Mesenchymal stem cell (in vitro differentiated cells and primary cell): ENCODE measurements at regions not wholly inside any gene's neighbourhood (a gene's known extent, or its start where the extent isn't known, plus 50 kb on each side); places are given as distances from the start of the nearest gene placed in this dataset.

Experiments used
- DNase-seq: peaks from one replicate; pipeline ENCODE4 v3.0.0-alpha.2; 2013
- H2AFZ ChIP-seq: one replicate; pipeline ENCODE4 v1.6.1; 2013; ENCODE audit warnings: low read depth, mild to moderate bottlenecking, control low read depth, inconsistent platforms, low read length, moderate library complexity
- H2AK5ac ChIP-seq: 2 replicates; pipeline ENCODE4 v1.6.1; 2013; ENCODE audit warnings: low read length, moderate library complexity, mild to moderate bottlenecking, inconsistent platforms; ENCODE audit not compliant: severe bottlenecking
- H2BK120ac ChIP-seq: one replicate; pipeline ENCODE4 v1.6.1; 2013; ENCODE audit warnings: low read depth, mild to moderate bottlenecking, inconsistent platforms, low read length, moderate library complexity
- H2BK12ac ChIP-seq, 2 experiments: one replicate each; pipeline ENCODE4 v1.6.1; 2013; ENCODE audit warnings: inconsistent platforms in 2 of 2, low read length in 2 of 2, mild to moderate bottlenecking in 2 of 2, moderate library complexity in 2 of 2, control low read depth in 1 of 2
- H2BK15ac ChIP-seq: one replicate; pipeline ENCODE4 v1.6.1; 2013; ENCODE audit warnings: mild to moderate bottlenecking, low read depth, inconsistent platforms; ENCODE audit not compliant: poor library complexity, severe bottlenecking
- H2BK5ac ChIP-seq: 2 replicates; pipeline ENCODE4 v1.6.1; 2013; ENCODE audit warnings: low read depth, mild to moderate bottlenecking, low read length, control low read depth, inconsistent platforms; ENCODE audit not compliant: poor library complexity, severe bottlenecking
- H3K14ac ChIP-seq, 2 experiments: one replicate each; pipeline ENCODE4 v1.6.1; 2013; ENCODE audit warnings: inconsistent platforms in 2 of 2, low read length in 2 of 2, control low read depth in 1 of 2, mild to moderate bottlenecking in 1 of 2, moderate library complexity in 1 of 2
- H3K18ac ChIP-seq, 2 experiments: one replicate each; pipeline ENCODE4 v1.6.1; 2013; ENCODE audit warnings: inconsistent platforms in 2 of 2, low read length in 2 of 2, control low read depth in 1 of 2, low read depth in 1 of 2, mild to moderate bottlenecking in 1 of 2
- H3K23ac ChIP-seq, 2 experiments: one replicate each; pipeline ENCODE4 v1.6.1; 2013; ENCODE audit warnings: inconsistent platforms in 2 of 2, low read length in 2 of 2, mild to moderate bottlenecking in 2 of 2, moderate library complexity in 2 of 2, control low read depth in 1 of 2
- H3K27ac ChIP-seq: 2 replicates; pipeline ENCODE4 v1.5.1; 2013; ENCODE audit warnings: mild to moderate bottlenecking, moderate library complexity, low read length, control low read depth, inconsistent platforms; ENCODE audit not compliant: poor library complexity, severe bottlenecking
- H3K27me3 ChIP-seq, 2 experiments: 2 replicates each; pipeline versions ENCODE4 v1.6.1 to v1.7.0; 2013; ENCODE audit warnings: low read length in 2 of 2, mild to moderate bottlenecking in 2 of 2, moderate library complexity in 2 of 2, control low read depth in 1 of 2, inconsistent platforms in 1 of 2; ENCODE audit not compliant: control insufficient read depth in 1 of 2, insufficient read depth in 1 of 2
- H3K36me3 ChIP-seq, 2 experiments: 2 replicates each; pipeline versions ENCODE4 v1.6.1 to v1.7.0; 2013; ENCODE audit warnings: low read length in 2 of 2, control low read depth in 1 of 2, inconsistent platforms in 1 of 2, low read depth in 1 of 2, mild to moderate bottlenecking in 1 of 2; ENCODE audit not compliant: insufficient read depth in 2 of 2, control insufficient read depth in 1 of 2
- H3K4ac ChIP-seq, 2 experiments: one replicate each; pipeline ENCODE4 v1.6.1; 2013; ENCODE audit warnings: inconsistent platforms in 2 of 2, low read length in 2 of 2, mild to moderate bottlenecking in 2 of 2, moderate library complexity in 2 of 2, control low read depth in 1 of 2, low read depth in 1 of 2
- H3K4me1 ChIP-seq: 2 replicates; pipeline ENCODE4 v1.6.1; 2013; ENCODE audit warnings: low read depth, low read length, control low read depth; ENCODE audit not compliant: control insufficient read depth, insufficient read depth
- H3K4me2 ChIP-seq: 2 replicates; pipeline ENCODE4 v1.6.1; 2013; ENCODE audit warnings: low read length, mild to moderate bottlenecking, inconsistent platforms; ENCODE audit not compliant: poor library complexity, severe bottlenecking
- H3K4me3 ChIP-seq, 2 experiments: 2 replicates each; pipeline versions ENCODE4 v1.5.1 to v1.7.0; 2013; ENCODE audit warnings: low read length in 2 of 2, mild to moderate bottlenecking in 2 of 2, control low read depth in 1 of 2, low read depth in 1 of 2; ENCODE audit not compliant: insufficient read depth in 1 of 2
- H3K79me1 ChIP-seq: replicated peaks from 2 replicates; pipeline ENCODE4 v1.6.1; 2013; ENCODE audit warnings: mild to moderate bottlenecking, control low read depth, low read length, inconsistent platforms; ENCODE audit not compliant: poor library complexity, severe bottlenecking
- H3K9ac ChIP-seq: 2 replicates; pipeline ENCODE4 v1.7.0; 2013; ENCODE audit warnings: mild to moderate bottlenecking, low read length, moderate library complexity
- H3K9me3 ChIP-seq: 2 replicates; pipeline ENCODE4 v1.7.0; 2013; ENCODE audit warnings: mild to moderate bottlenecking, low read length; ENCODE audit not compliant: control insufficient read depth
- H4K8ac ChIP-seq: one replicate; pipeline ENCODE4 v1.6.1; 2013; ENCODE audit warnings: inconsistent platforms, mild to moderate bottlenecking, low read length, moderate library complexity
- H4K91ac ChIP-seq: one replicate; pipeline ENCODE4 v1.6.1; 2013; ENCODE audit warnings: mild to moderate bottlenecking, low read length, inconsistent platforms
- WGBS: methylation state at CpG from one replicate; pipeline ENCODE4 v1.1.7; 2013; ENCODE audit warnings: mixed read lengths; 5-methylcytosine and 5-hydroxymethylcytosine counted together

GRCh38 chr13:80214050-80214449 lies 126.9 kb downstream of the SPRY2 start:
- Histone ChIP-seq H3K4me1 (no peaks in the 10 kb centered on the region), H2BK5ac (no peak overlapping the region), H3K9me3 (no peaks in the 10 kb centered on the region), H4K91ac (no peak overlapping the region), H3K18ac (no peak overlapping the region), H2AFZ (no peak overlapping the region), H3K23ac (no peak overlapping the region), H3K14ac (no peak overlapping the region), H3K36me3 (no peaks in the 10 kb centered on the region), H2BK12ac (no peak overlapping the region), H3K4ac (no peak overlapping the region), H3K27ac (no peak overlapping the region), H3K27me3 (no peaks in the 10 kb centered on the region), H2BK15ac (no peak overlapping the region), H3K79me1 (no peaks in the 10 kb centered on the region), H2AK5ac (no peak overlapping the region), H3K4me3 (no peak overlapping the region), H3K4me2 (no peak overlapping the region), H2BK120ac (no peak overlapping the region), H4K8ac (no peak overlapping the region), H3K9ac (no peak overlapping the region)
- DNase-seq, result no peak
- no CpG with 5 or more reads among the region's 2 CpGs for WGBS

GRCh38 chr13:80213201-80213600 lies 127.7 kb downstream of the SPRY2 start:
- Histone ChIP-seq H3K18ac (peak overlapping the region in 1 of 2 experiments; percentile 68), H2BK15ac (no peak overlapping the region), H4K91ac (no peak overlapping the region), H3K4me2 (no peak overlapping the region), H3K4me1 (no peaks in the 10 kb centered on the region), H2AFZ (no peak overlapping the region), H2BK5ac (no peak overlapping the region), H3K9ac (no peak overlapping the region), H2BK12ac (no peak overlapping the region), H3K4ac (no peak overlapping the region), H3K79me1 (no peaks in the 10 kb centered on the region), H2AK5ac (no peak overlapping the region), H3K27me3 (no peaks in the 10 kb centered on the region), H2BK120ac (no peak overlapping the region), H4K8ac (no peak overlapping the region), H3K27ac (no peak overlapping the region), H3K4me3 (no peak overlapping the region), H3K9me3 (no peaks in the 10 kb centered on the region), H3K23ac (no peak overlapping the region), H3K36me3 (no peaks in the 10 kb centered on the region), H3K14ac (peak overlapping the region in 1 of 2 experiments; percentile 55)
- WGBS, result 100% methylated on average over 2 of the region's 2 CpGs
- no peak for DNase-seq

- H3K27me3 ChIP-seq, result no peaks in the 10 kb centered on the region
- no peak overlapping the region for H3K4me3 ChIP-seq
Observed at GRCh38 chr13:80211566-80211965, 129.4 kb downstream of the SPRY2 start.

GRCh38 chr13:80204642-80205041 lies 136.3 kb downstream of the SPRY2 start:
- H2BK15ac ChIP-seq, result no peak overlapping the region
- H3K27me3 ChIP-seq, result no peaks in the 10 kb centered on the region
- H3K4ac ChIP-seq, result no peak overlapping the region
- no peaks in the 10 kb centered on the region for H3K79me1 ChIP-seq
- H2BK12ac ChIP-seq, result no peak overlapping the region
- no peak overlapping the region for H4K8ac ChIP-seq
- no peak overlapping the region for H2AFZ ChIP-seq
- H3K9me3 ChIP-seq, result no peaks in the 10 kb centered on the region
- H3K4me1 ChIP-seq, result no peaks in the 10 kb centered on the region
- H3K9ac ChIP-seq, result no peak overlapping the region
- no peak overlapping the region for H3K14ac ChIP-seq
- no peak overlapping the region for H2BK120ac ChIP-seq
- H3K23ac ChIP-seq, result no peak overlapping the region
- 100% methylated on average over 1 of the region's 2 CpGs for WGBS
- no peaks in the 10 kb centered on the region for H3K36me3 ChIP-seq
- H2BK5ac ChIP-seq, result no peak overlapping the region
- no peak overlapping the region for H3K4me2 ChIP-seq
- H3K27ac ChIP-seq, result no peak overlapping the region
- H2AK5ac ChIP-seq, result no peak overlapping the region
- DNase-seq, result no peak
- no peak overlapping the region for H3K18ac ChIP-seq
- H4K91ac ChIP-seq, result no peak overlapping the region
- H3K4me3 ChIP-seq, result no peak overlapping the region

More at GRCh38 chr13:80211566-80211965, 129.4 kb downstream of the SPRY2 start:
- Histone ChIP-seq H2BK120ac (no peak overlapping the region), H3K4ac (no peak overlapping the region), H2BK12ac (no peak overlapping the region), H3K4me2 (no peak overlapping the region), H2AK5ac (no peak overlapping the region), H3K9ac (no peak overlapping the region), H3K9me3 (no peaks in the 10 kb centered on the region), H3K23ac (no peak overlapping the region), H3K4me1 (no peaks in the 10 kb centered on the region), H3K27ac (no peak overlapping the region), H2BK5ac (no peak overlapping the region), H3K36me3 (no peaks in the 10 kb centered on the region), H3K18ac (no peak overlapping the region), H2AFZ (no peak overlapping the region), H2BK15ac (no peak overlapping the region), H3K79me1 (no peaks in the 10 kb centered on the region), H3K14ac (no peak overlapping the region), H4K91ac (no peak overlapping the region), H4K8ac (no peak overlapping the region)
- DNase-seq, result no peak
- WGBS, result 76% methylated on average over 1 of the region's 2 CpGs
